Epithelial cell of proximal tubule (primary cell): ENCODE measurements at regions not wholly inside any gene's neighbourhood (a gene's known extent, or its start where the extent isn't known, plus 50 kb on each side); places are given as distances from the start of the nearest gene placed in this dataset.

Source experiments
- DNase-seq: peaks from one replicate; pipeline ENCODE4 v3.0.0-alpha.2; 2011; ENCODE audit warnings: low read depth
- H3K4me3 ChIP-seq: 2 replicates; pipeline ENCODE4 v1.5.1; 2011; ENCODE audit warnings: low read depth, mild to moderate bottlenecking, low read length
- CTCF ChIP-seq: conservative IDR thresholded peaks from 2 replicates; pipeline ENCODE4 v1.5.1; 2012; ENCODE audit warnings: low read depth, mild to moderate bottlenecking, low read length

- no peak for TF ChIP-seq CTCF
- no peak for DNase-seq
Observed at GRCh38 chr11:112566124-112566523, 305.5 kb upstream of the PLET1 start.

GRCh38 chr11:112570333-112570732 lies 309.7 kb upstream of the PLET1 start:
- H3K4me3 ChIP-seq, result no peak overlapping the region
- TF ChIP-seq CTCF, result no peak
- no peak for DNase-seq

More at GRCh38 chr11:112566124-112566523, 305.5 kb upstream of the PLET1 start:
- no peak overlapping the region for H3K4me3 ChIP-seq

- no peak for TF ChIP-seq CTCF
- DNase-seq, result no peak
- no peak overlapping the region for H3K4me3 ChIP-seq
Observed at GRCh38 chr11:112579282-112579681, 318.6 kb upstream of the PLET1 start.

GRCh38 chr11:112580864-112581263 lies 320.2 kb upstream of the PLET1 start:
- DNase-seq, result no peak
- no peak overlapping the region for H3K4me3 ChIP-seq
- no peak for TF ChIP-seq CTCF

- DNase-seq, result no peak
- TF ChIP-seq CTCF, result no peak
- H3K4me3 ChIP-seq, result no peak overlapping the region
Observed at GRCh38 chr11:112581747-112582146, 321.1 kb upstream of the PLET1 start.

- no peak for TF ChIP-seq CTCF
- DNase-seq, result no peak
- H3K4me3 ChIP-seq, result no peak overlapping the region
Observed at GRCh38 chr11:112582366-112582765, 321.7 kb upstream of the PLET1 start.

- no peak for DNase-seq
- no peak overlapping the region for H3K4me3 ChIP-seq
- no peak for TF ChIP-seq CTCF
Observed at GRCh38 chr11:112583261-112583893, 322.7 kb upstream of the PLET1 start.
